ENCODE measurements at regions not wholly inside any gene's neighbourhood (a gene's known extent, or its start where the extent isn't known, plus 50 kb on each side); places are given as distances from the start of the nearest gene placed in this dataset.

GRCh38 chr5:9864791-9865190 lies 234.6 kb upstream of the TAS2R1 start:
- Histone ChIP-seq H4K91ac (replicated peaks; ENCODE audit: insufficient read length, low read length) (no peak overlapping the region), H3K18ac (ENCODE audit: extremely low read depth, low read length) (no peak overlapping the region), H3K79me1 (ENCODE audit: low read depth, low read length) (no peaks in the 10 kb centered on the region), H4K5ac (ENCODE audit: insufficient read length, low read depth, low read length) (no peak overlapping the region), H2BK120ac (replicated peaks; ENCODE audit: low read depth, low read length) (no peak overlapping the region), H4K20me1 (replicated peaks in 1 of 2; ENCODE audit: control insufficient read depth in 1 of 2, insufficient read depth in 2 of 2, low read length in 2 of 2) (no peaks in the 10 kb centered on the region), H3K9me3 (ENCODE audit: insufficient read depth in 2 of 2, low read depth in 1 of 2, low read length in 1 of 2) (peaks cover 25 to 28% of the 10 kb centered on the region in 2 experiments), H3K9ac (replicated peaks in 1 of 4; ENCODE audit: extremely low read depth in 1 of 4, low read depth in 3 of 4, low read length in 3 of 4) (no peak overlapping the region), H3K56ac (replicated peaks; ENCODE audit: insufficient read length, low read depth, low read length) (no peak overlapping the region), H3K79me2 (ENCODE audit: control insufficient read depth in 1 of 2, insufficient read depth in 2 of 2, low read length in 2 of 2) (no peaks in the 10 kb centered on the region), H3K36me3 (ENCODE audit: control insufficient read depth in 2 of 4, insufficient read depth in 4 of 4, low read length in 3 of 4) (no peaks in the 10 kb centered on the region), H3K4me3 (ENCODE audit: extremely low read depth in 1 of 4, insufficient read depth in 2 of 4, low read depth in 3 of 4, low read length in 4 of 4) (no peak overlapping the region), H3K27ac (ENCODE audit: low read depth, low read length) (no peak overlapping the region), H2BK12ac (ENCODE audit: low read depth, low read length) (no peak overlapping the region), H3K14ac (ENCODE audit: insufficient read length) (no peak overlapping the region), H3K23me2 (ENCODE audit: low read depth, low read length) (no peaks in the 10 kb centered on the region), H3K4ac (replicated peaks; ENCODE audit: insufficient read length, low read depth, low read length) (no peak overlapping the region), H2AK5ac (ENCODE audit: low read depth, low read length) (no peak overlapping the region), H2BK20ac (ENCODE audit: low read length) (no peak overlapping the region), H2BK5ac (ENCODE audit: low read depth, low read length) (no peak overlapping the region), H2AFZ (ENCODE audit: low read length) (no peak overlapping the region), H3K4me2 (ENCODE audit: insufficient read depth in 1 of 2, low read depth in 2 of 2, low read length in 2 of 2) (no peak overlapping the region), H3K23ac (ENCODE audit: insufficient read length) (no peak overlapping the region), H4K8ac (ENCODE audit: extremely low read depth, insufficient read depth, low read length) (no peak overlapping the region), H3K27me3 (replicated peaks in 1 of 4; ENCODE audit: control insufficient read depth in 3 of 4, extremely low read depth in 1 of 4, insufficient read depth in 3 of 4, low read length in 3 of 4) (peaks cover 0 to 1% (median 0%) of the 10 kb centered on the region in 4 experiments; a peak in 1 of 7 replicates), H3K4me1 (replicated peaks in 1 of 4; ENCODE audit: control insufficient read depth in 3 of 4, insufficient read depth in 4 of 4, low read length in 3 of 4) (no peaks in the 10 kb centered on the region; a peak in 1 of 7 replicates), H2BK15ac (ENCODE audit: low read length) (no peak overlapping the region)
- CTCF ChIA-PET (ENCODE audit: partially characterized antibody) = interaction anchor here (0.6 kb wide), 1 partner anchor 29 kb away, joined by 3 read pairs; no protein-coding TSS in a partner anchor
- FAIRE-seq = no peak
- 85% methylated on average over 2 of the region's 3 CpGs; no CpG with 5 or more reads in 1 of the 2 experiments for WGBS, 2 experiments (ENCODE audit: extremely low coverage in 1 of 2, insufficient coverage in 1 of 2, insufficient read length in 1 of 2, insufficient replicate concordance in 2 of 2, low coverage in 1 of 2, low lambda C conversion rate in 2 of 2, missing lambda C conversion rate in 1 of 2)
- DNase-seq (ENCODE audit: low read depth in 1 of 2, low spot score in 2 of 2) = no peak
- POLR2A ChIA-PET (ENCODE audit: partially characterized antibody) = no interaction called here
- TF ChIP-seq KDM5A (IDR thresholded peaks at IDR 0.05; ENCODE audit: low read length) = no peak
- no peak for TF ChIP-seq BCL11A (IDR thresholded peaks at IDR 0.05; ENCODE audit: low read depth in 2 of 2, low read length in 2 of 2)
- TF ChIP-seq ATF2 (IDR thresholded peaks at IDR 0.05; ENCODE audit: low read length) = no peak
- TF ChIP-seq TEAD4 (IDR thresholded peaks at IDR 0.05; ENCODE audit: low read depth, low read length) = no peak
- no peak for TF ChIP-seq RAD21 (IDR thresholded peaks at IDR 0.05 in 1 of 2, conservative IDR thresholded peaks at IDR 0.05 in 1 of 2; ENCODE audit: low read depth in 2 of 2, low read length in 2 of 2)
- no peak for TF ChIP-seq HDAC2 (IDR thresholded peaks at IDR 0.05; ENCODE audit: borderline replicate concordance in 1 of 2, low read depth in 2 of 2, low read length in 2 of 2)
- TF ChIP-seq EP300 (IDR thresholded peaks at IDR 0.05; ENCODE audit: borderline replicate concordance in 1 of 2, low read depth in 2 of 2, low read length in 2 of 2) = no peak
- TF ChIP-seq MAX (IDR thresholded peaks at IDR 0.05) = no peak
- TF ChIP-seq POLR2A (IDR thresholded peaks at IDR 0.05; ENCODE audit: control extremely low read depth in 1 of 2, low read depth in 2 of 2, low read length in 2 of 2) = no peak
- TF ChIP-seq PHF8 (conservative IDR thresholded peaks at IDR 0.05; ENCODE audit: low read depth, low read length) = no peak
- no peak for TF ChIP-seq TCF12 (IDR thresholded peaks at IDR 0.05; ENCODE audit: low read depth, low read length)
- TF ChIP-seq YY1 (IDR thresholded peaks at IDR 0.05; ENCODE audit: low read depth, low read length) = no peak
- TF ChIP-seq JUN (IDR thresholded peaks at IDR 0.05; ENCODE audit: low read depth, low read length) = no peak
